Fibroblast of lung (primary cell): ENCODE measurements at regions not wholly inside any gene's neighbourhood (a gene's known extent, or its start where the extent isn't known, plus 50 kb on each side); places are given as distances from the start of the nearest gene placed in this dataset.

Source experiments
- EZH2 ChIP-seq: IDR thresholded peaks from 2 replicates; pipeline ENCODE4 v1.5.1; 2012; ENCODE audit warnings: low read length, control low read depth, mild to moderate bottlenecking; ENCODE audit errors: missing control alignments
- TF ChIP-seq, protein P1 (sequence below), 2 donors: IDR thresholded peaks in 1 of 2; conservative IDR thresholded peaks in 1 of 2; 1 replicate in 1 of 2; 2 replicates in 1 of 2; pipeline ENCODE4 v1.5.1; 2011 to 2012; ENCODE audit warnings: low read length in 2 of 2, control low read depth in 1 of 2, inconsistent platforms in 1 of 2, low read depth in 1 of 2, mild to moderate bottlenecking in 1 of 2

DNA sequence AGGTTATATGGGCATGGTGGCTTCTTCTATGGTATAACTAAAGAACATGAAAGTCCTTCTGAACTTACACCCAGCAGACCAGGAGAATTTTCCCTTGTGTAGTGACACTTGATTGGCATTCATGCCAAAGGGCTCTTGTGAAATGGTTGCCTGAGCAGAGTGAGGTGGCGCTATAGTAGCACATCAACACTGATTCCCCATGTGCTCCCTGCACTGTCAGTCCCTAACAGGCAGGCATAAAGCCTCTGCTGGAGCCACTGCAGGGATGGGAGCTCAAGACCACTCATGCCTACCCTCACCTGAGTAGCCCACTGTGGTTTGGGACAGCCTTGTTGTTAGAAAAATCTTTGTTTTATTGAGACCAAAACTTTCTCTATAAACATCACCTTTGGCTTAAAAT is 92.6 kb upstream of the LIN7C start:
- TF ChIP-seq, protein P1, sequence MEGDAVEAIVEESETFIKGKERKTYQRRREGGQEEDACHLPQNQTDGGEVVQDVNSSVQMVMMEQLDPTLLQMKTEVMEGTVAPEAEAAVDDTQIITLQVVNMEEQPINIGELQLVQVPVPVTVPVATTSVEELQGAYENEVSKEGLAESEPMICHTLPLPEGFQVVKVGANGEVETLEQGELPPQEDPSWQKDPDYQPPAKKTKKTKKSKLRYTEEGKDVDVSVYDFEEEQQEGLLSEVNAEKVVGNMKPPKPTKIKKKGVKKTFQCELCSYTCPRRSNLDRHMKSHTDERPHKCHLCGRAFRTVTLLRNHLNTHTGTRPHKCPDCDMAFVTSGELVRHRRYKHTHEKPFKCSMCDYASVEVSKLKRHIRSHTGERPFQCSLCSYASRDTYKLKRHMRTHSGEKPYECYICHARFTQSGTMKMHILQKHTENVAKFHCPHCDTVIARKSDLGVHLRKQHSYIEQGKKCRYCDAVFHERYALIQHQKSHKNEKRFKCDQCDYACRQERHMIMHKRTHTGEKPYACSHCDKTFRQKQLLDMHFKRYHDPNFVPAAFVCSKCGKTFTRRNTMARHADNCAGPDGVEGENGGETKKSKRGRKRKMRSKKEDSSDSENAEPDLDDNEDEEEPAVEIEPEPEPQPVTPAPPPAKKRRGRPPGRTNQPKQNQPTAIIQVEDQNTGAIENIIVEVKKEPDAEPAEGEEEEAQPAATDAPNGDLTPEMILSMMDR (conservative IDR thresholded peaks at IDR 0.05 in 1 of 2, IDR thresholded peaks at IDR 0.05 in 1 of 2; ENCODE audit: low read depth in 1 of 2, low read length in 2 of 2): no peak
- no peak for TF ChIP-seq EZH2
